C4-2B (cell line): ENCODE measurements at regions not wholly inside any gene's neighbourhood (a gene's known extent, or its start where the extent isn't known, plus 50 kb on each side); places are given as distances from the start of the nearest gene placed in this dataset.

ENCODE experiments used
- H3K27ac ChIP-seq: fragments of 450-650 bp; 2 replicates; pipeline ENCODE4 v1.5.1; 2017
- CTCF ChIP-seq: fragments of 450-650 bp; conservative IDR thresholded peaks from 2 replicates; pipeline ENCODE4 v1.5.1; 2017; ENCODE audit warnings: mild to moderate bottlenecking
- ZFX ChIP-seq: fragments of 450-650 bp; IDR thresholded peaks from 2 replicates; pipeline ENCODE4 v1.6.1; 2017

GRCh38 chr3:194273743-194274310 lies 77.3 kb downstream of the CPN2 start:
- no peak overlapping the region for H3K27ac ChIP-seq
- TF ChIP-seq CTCF (no peak), ZFX (no peak)

- TF ChIP-seq ZFX (no peak), CTCF (no peak)
- H3K27ac ChIP-seq, result no peak overlapping the region
Observed at GRCh38 chr3:194274424-194275085, 76.6 kb downstream of the CPN2 start.

GRCh38 chr3:194275291-194275690 lies 75.8 kb downstream of the CPN2 start:
- H3K27ac ChIP-seq, result no peak overlapping the region

GRCh38 chr3:194275721-194276120 lies 75.4 kb downstream of the CPN2 start:
- no peak overlapping the region for H3K27ac ChIP-seq

More at GRCh38 chr3:194275291-194275690, 75.8 kb downstream of the CPN2 start:
- TF ChIP-seq CTCF (no peak), ZFX (no peak)

GRCh38 chr3:194276768-194277103 lies 74.4 kb downstream of the CPN2 start:
- no peak overlapping the region for H3K27ac ChIP-seq
- no peak for TF ChIP-seq ZFX
- TF ChIP-seq CTCF, result no peak

More at GRCh38 chr3:194275721-194276120, 75.4 kb downstream of the CPN2 start:
- no peak for TF ChIP-seq ZFX

GRCh38 chr3:194277104-194277785 lies 73.9 kb downstream of the CPN2 start:
- H3K27ac ChIP-seq, result no peak overlapping the region
- TF ChIP-seq ZFX (no peak), CTCF (no peak)

GRCh38 chr3:194277786-194278130 lies 73.4 kb downstream of the CPN2 start:
- H3K27ac ChIP-seq, result no peak overlapping the region
- TF ChIP-seq CTCF (no peak), ZFX (no peak)
